HL-60 (cell line): ENCODE measurements at regions not wholly inside any gene's neighbourhood (a gene's known extent, or its start where the extent isn't known, plus 50 kb on each side); places are given as distances from the start of the nearest gene placed in this dataset.

Experiments
- CTCF ChIP-seq: IDR thresholded peaks from one replicate; pipeline ENCODE4 v1.5.1; 2011; ENCODE audit warnings: low read length, control low read depth, inconsistent platforms; ENCODE audit not compliant: insufficient read depth
- POLR2AphosphoS5 ChIP-seq: IDR thresholded peaks from 2 replicates; pipeline ENCODE4 v1.6.1; 2012; ENCODE audit warnings: low read depth

- TF ChIP-seq CTCF (no peak), POLR2AphosphoS5 (no peak)
Observed at GRCh38 chr14:80047761-80048160, 163.5 kb downstream of the DIO2 start.
